Ishikawa (cell line): ENCODE measurements at regions not wholly inside any gene's neighbourhood (a gene's known extent, or its start where the extent isn't known, plus 50 kb on each side); places are given as distances from the start of the nearest gene placed in this dataset.

Experiments
- CEBPB ChIP-seq: IDR thresholded peaks from 2 replicates; pipeline ENCODE4 v1.6.1; 2012
- CREB1 ChIP-seq: IDR thresholded peaks from 2 replicates; pipeline ENCODE4 v1.6.1; 2012; ENCODE audit warnings: low read depth
- EGR1 ChIP-seq: IDR thresholded peaks from 2 replicates; pipeline ENCODE4 v1.6.1; 2012
- EP300 ChIP-seq: IDR thresholded peaks from 2 replicates; pipeline ENCODE4 v1.6.1; 2012; ENCODE audit warnings: borderline replicate concordance
- FOXM1 ChIP-seq: IDR thresholded peaks from 2 replicates; pipeline ENCODE4 v1.6.1; 2012; ENCODE audit warnings: low read depth, borderline replicate concordance
- MAX ChIP-seq: IDR thresholded peaks from 2 replicates; pipeline ENCODE4 v1.6.1; 2012
- NFIC ChIP-seq: IDR thresholded peaks from 2 replicates; pipeline ENCODE4 v1.6.1; 2012
- RAD21 ChIP-seq: IDR thresholded peaks from 2 replicates; pipeline ENCODE4 v1.6.1; 2012; ENCODE audit warnings: low read depth
- REST ChIP-seq: IDR thresholded peaks from 2 replicates; pipeline ENCODE4 v1.6.1; 2012; ENCODE audit warnings: low read depth, mild to moderate bottlenecking
- TAF1 ChIP-seq: IDR thresholded peaks from 2 replicates; pipeline ENCODE4 v1.6.1; 2012; ENCODE audit warnings: low read depth, mild to moderate bottlenecking
- TCF12 ChIP-seq: IDR thresholded peaks from 2 replicates; pipeline ENCODE4 v1.6.1; 2012; ENCODE audit warnings: low read depth
- TEAD4 ChIP-seq: IDR thresholded peaks from 2 replicates; pipeline ENCODE4 v1.6.1; 2012
- YY1 ChIP-seq: IDR thresholded peaks from 2 replicates; pipeline ENCODE4 v1.6.1; 2012; ENCODE audit warnings: low read depth
- ZBTB7A ChIP-seq: IDR thresholded peaks from 2 replicates; pipeline ENCODE4 v1.6.1; 2012; ENCODE audit warnings: low read depth
- TF ChIP-seq, protein P1 (sequence below): IDR thresholded peaks from 2 replicates; pipeline ENCODE4 v1.6.1; 2012

DNA sequence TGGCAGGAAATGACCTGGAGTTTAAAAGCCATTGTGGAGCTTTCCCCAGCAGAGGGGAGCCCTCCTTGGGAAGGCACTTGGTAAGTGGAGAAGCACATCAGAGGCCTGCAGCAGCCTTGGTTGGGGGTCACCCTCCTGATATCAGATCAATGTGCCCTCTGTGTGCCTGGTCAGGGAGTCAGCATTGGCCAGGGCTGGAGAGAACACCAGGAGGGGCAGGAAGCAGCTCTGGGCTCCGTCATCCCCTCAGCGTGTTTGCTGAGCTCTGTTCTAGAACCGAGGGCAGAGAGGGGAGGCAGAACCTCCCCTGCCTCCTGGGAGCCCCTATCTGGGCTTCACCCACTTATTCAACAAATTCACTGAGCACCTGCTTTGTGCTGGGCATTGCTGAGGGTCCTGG, 846.0 kb downstream of the TBC1D22A start:
- TF ChIP-seq RAD21 (no peak), MAX (no peak), FOXM1 (no peak), YY1 (no peak), TCF12 (no peak), NFIC (no peak), ZBTB7A (no peak), TAF1 (no peak), REST (no peak), EGR1 (no peak), CEBPB (no peak), CREB1 (no peak), TEAD4 (no peak), EP300 (no peak)
- TF ChIP-seq, protein P1, sequence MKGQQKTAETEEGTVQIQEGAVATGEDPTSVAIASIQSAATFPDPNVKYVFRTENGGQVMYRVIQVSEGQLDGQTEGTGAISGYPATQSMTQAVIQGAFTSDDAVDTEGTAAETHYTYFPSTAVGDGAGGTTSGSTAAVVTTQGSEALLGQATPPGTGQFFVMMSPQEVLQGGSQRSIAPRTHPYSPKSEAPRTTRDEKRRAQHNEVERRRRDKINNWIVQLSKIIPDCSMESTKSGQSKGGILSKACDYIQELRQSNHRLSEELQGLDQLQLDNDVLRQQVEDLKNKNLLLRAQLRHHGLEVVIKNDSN, result no peak

DNA sequence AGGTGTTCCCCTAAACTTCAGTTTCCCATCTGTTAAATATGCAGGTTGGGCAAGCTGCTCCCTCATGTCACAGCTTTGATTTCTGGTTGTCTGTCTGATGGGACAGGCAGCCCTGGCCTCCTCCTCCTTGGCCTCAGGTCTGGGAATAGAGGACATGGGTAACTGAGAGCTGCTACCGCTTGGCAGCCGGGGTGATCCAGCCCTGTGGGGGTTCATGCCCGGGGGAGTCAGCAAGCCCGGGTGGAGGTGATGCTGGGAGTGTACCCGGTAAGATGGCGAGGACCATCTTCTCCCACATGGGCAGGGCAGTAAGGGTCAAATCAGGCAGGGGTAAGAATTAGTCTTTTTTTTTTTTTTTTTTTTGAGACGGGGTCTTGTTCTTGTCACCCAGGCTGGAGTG, 845.0 kb downstream of the TBC1D22A start:
- TF ChIP-seq, protein P1, result no peak
- no peak for TF ChIP-seq CEBPB
- no peak for TF ChIP-seq REST
- no peak for TF ChIP-seq RAD21
- TF ChIP-seq TAF1, result no peak
- TF ChIP-seq YY1, result no peak
- no peak for TF ChIP-seq NFIC
- TF ChIP-seq TCF12, result no peak
- no peak for TF ChIP-seq EP300
- TF ChIP-seq CREB1, result no peak
- TF ChIP-seq MAX, result no peak
- TF ChIP-seq FOXM1, result no peak

DNA sequence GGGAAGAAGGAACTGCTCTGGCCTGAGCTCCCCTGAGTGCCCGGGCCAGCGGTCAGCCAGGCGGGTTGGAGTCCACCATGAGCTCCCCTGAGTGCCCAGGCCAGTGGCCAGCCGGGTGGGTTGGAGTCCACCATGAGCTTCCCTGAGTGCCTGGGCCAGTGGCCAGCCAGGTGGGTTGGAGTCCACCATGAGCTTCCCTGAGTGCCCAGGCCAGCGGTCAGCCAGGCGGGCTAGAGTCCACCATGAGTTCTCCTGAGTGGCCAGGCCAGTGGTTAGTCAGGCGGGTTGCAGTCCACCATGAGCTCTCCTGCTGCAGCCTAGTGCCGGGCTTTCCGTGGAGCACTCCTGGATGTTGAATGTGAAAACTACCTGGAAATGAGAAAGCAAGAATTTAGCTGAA, 844.0 kb downstream of the TBC1D22A start:
- TF ChIP-seq TEAD4 (no peak), TCF12 (no peak), TAF1 (no peak), EGR1 (no peak), NFIC (no peak), FOXM1 (no peak), YY1 (no peak)

GRCh38 chr22:47605886-47606285, 843.4 kb downstream of the TBC1D22A start:
- TF ChIP-seq MAX (no peak), RAD21 (no peak), FOXM1 (no peak), TAF1 (no peak), NFIC (no peak), TCF12 (no peak), YY1 (no peak), EP300 (no peak), REST (no peak), EGR1 (no peak), ZBTB7A (no peak)
- TF ChIP-seq, protein P1, result no peak
